WTC11 (cell line): ENCODE measurements at regions not wholly inside any gene's neighbourhood (a gene's known extent, or its start where the extent isn't known, plus 50 kb on each side); places are given as distances from the start of the nearest gene placed in this dataset.
A peak's percentile ranks its signal among the peaks of the same experiment; 100 is the strongest.
"Not testable (repeated sequence)": the region's sequence is repeated elsewhere in the genome, so short reads cannot be mapped to it uniquely, and the experiment has no call there.

ENCODE experiments used
- ATAC-seq: fragments of 200-7000 bp; cut with Tn5 transposase; 2 replicates; pipeline ENCODE4 v1.10.0; 2021; ENCODE audit warnings: mild to moderate bottlenecking, moderate library complexity
- CTCF ChIA-PET: fragments of 300-600 bp; sonication (Branson Sonifier 250); formaldehyde crosslinking; loops from one replicate; lab custom pipeline; 2021; ENCODE audit warnings: antibody characterized with exemption; lab: Charles Lee
- POLR2A ChIA-PET: fragments of 350-600 bp; sonication (Branson Sonifier 250); formaldehyde crosslinking; loops from one replicate; lab custom pipeline; 2021; ENCODE audit warnings: antibody characterized with exemption; lab: Charles Lee
- DNase-seq: peaks from one replicate; pipeline ENCODE4 v3.0.0; 2021; ENCODE audit warnings: low spot score
- H3K27ac Mint-ChIP-seq: 2 replicates; pipeline ENCODE4 v1.8.0; 2021; ENCODE audit warnings: mixed read lengths
- H3K27me3 Mint-ChIP-seq: 2 replicates; pipeline ENCODE4 v1.8.0; 2021; ENCODE audit warnings: low read depth, mild to moderate bottlenecking, moderate library complexity, mixed read lengths
- H3K36me3 Mint-ChIP-seq: 2 replicates; pipeline ENCODE4 v1.8.0; 2021; ENCODE audit warnings: mixed read lengths
- H3K4me1 Mint-ChIP-seq: 2 replicates; pipeline ENCODE4 v1.8.0; 2022; ENCODE audit warnings: mixed read lengths
- H3K4me3 Mint-ChIP-seq: 2 replicates; pipeline ENCODE4 v1.8.0; 2021; ENCODE audit warnings: mild to moderate bottlenecking, moderate library complexity, mixed read lengths
- H3K9me3 Mint-ChIP-seq: 2 replicates; pipeline ENCODE4 v1.8.0; 2021; ENCODE audit warnings: mixed read lengths
- AFF4 ChIP-seq: sonication (generic); formaldehyde crosslinking; IDR thresholded peaks from 2 replicates; pipeline ENCODE4 v1.8.1; 2023; ENCODE audit warnings: mild to moderate bottlenecking, missing genetic modification reagents, borderline replicate concordance
- CDX4 ChIP-seq: fragments of 250-450 bp; sonication (Bioruptor Pico); IDR thresholded peaks from 2 replicates; pipeline ENCODE4 v1.9.0; 2021; ENCODE audit warnings: moderate library complexity, mild to moderate bottlenecking, inconsistent platforms, borderline replicate concordance
- CREM ChIP-seq: sonication (generic); formaldehyde crosslinking; IDR thresholded peaks from 2 replicates; pipeline ENCODE4 v1.8.1; 2022; ENCODE audit warnings: mild to moderate bottlenecking, missing genetic modification reagents, moderate library complexity
- ERG ChIP-seq: fragments of 250-450 bp; sonication (Bioruptor Pico); IDR thresholded peaks from 2 replicates; pipeline ENCODE4 v1.8.0; 2021; ENCODE audit warnings: mild to moderate bottlenecking
- GRHL2 ChIP-seq: fragments of 250-450 bp; sonication (Bioruptor Pico); IDR thresholded peaks from 2 replicates; pipeline ENCODE4 v1.8.0; 2022; ENCODE audit warnings: mild to moderate bottlenecking, moderate library complexity; ENCODE audit not compliant: insufficient replicate concordance, severe bottlenecking
- NFE2L1 ChIP-seq: sonication (generic); formaldehyde crosslinking; IDR thresholded peaks from 2 replicates; pipeline ENCODE4 v1.8.1; 2023; ENCODE audit warnings: missing genetic modification reagents
- PRRX2 ChIP-seq: fragments of 250-450 bp; sonication (Bioruptor Pico); IDR thresholded peaks from 2 replicates; pipeline ENCODE4 v1.8.0; 2021; ENCODE audit warnings: mild to moderate bottlenecking
- RELA ChIP-seq: sonication (generic); formaldehyde crosslinking; IDR thresholded peaks from 2 replicates; pipeline ENCODE4 v1.8.1; 2022; ENCODE audit warnings: missing genetic modification reagents, mild to moderate bottlenecking, borderline replicate concordance
- RORB ChIP-seq: fragments of 250-450 bp; sonication (Bioruptor Pico); IDR thresholded peaks from 2 replicates; pipeline ENCODE4 v1.9.0; 2021; ENCODE audit warnings: mild to moderate bottlenecking
- ZBTB43 ChIP-seq: sonication (generic); formaldehyde crosslinking; IDR thresholded peaks from 2 replicates; pipeline ENCODE4 v1.8.1; 2023; ENCODE audit warnings: mild to moderate bottlenecking, missing genetic modification reagents
- TF ChIP-seq, protein P1 (sequence below): fragments of 250-450 bp; sonication (Bioruptor Pico); IDR thresholded peaks from 2 replicates; pipeline ENCODE4 v1.9.0; 2021; ENCODE audit warnings: mild to moderate bottlenecking, borderline replicate concordance
- TF ChIP-seq, protein P2 (sequence below): sonication (generic); formaldehyde crosslinking; IDR thresholded peaks from 2 replicates; pipeline ENCODE4 v1.8.1; 2023; ENCODE audit warnings: mild to moderate bottlenecking, missing genetic modification reagents, moderate library complexity
- TF ChIP-seq, protein P3 (sequence below): sonication (generic); formaldehyde crosslinking; IDR thresholded peaks from 2 replicates; pipeline ENCODE4 v1.8.1; 2022; ENCODE audit warnings: low read depth, mild to moderate bottlenecking, moderate library complexity, missing genetic modification reagents, borderline replicate concordance

GRCh38 chr10:81439445-81439844, 435.5 kb upstream of the NRG3 start (continued):
- TF ChIP-seq, protein P1, sequence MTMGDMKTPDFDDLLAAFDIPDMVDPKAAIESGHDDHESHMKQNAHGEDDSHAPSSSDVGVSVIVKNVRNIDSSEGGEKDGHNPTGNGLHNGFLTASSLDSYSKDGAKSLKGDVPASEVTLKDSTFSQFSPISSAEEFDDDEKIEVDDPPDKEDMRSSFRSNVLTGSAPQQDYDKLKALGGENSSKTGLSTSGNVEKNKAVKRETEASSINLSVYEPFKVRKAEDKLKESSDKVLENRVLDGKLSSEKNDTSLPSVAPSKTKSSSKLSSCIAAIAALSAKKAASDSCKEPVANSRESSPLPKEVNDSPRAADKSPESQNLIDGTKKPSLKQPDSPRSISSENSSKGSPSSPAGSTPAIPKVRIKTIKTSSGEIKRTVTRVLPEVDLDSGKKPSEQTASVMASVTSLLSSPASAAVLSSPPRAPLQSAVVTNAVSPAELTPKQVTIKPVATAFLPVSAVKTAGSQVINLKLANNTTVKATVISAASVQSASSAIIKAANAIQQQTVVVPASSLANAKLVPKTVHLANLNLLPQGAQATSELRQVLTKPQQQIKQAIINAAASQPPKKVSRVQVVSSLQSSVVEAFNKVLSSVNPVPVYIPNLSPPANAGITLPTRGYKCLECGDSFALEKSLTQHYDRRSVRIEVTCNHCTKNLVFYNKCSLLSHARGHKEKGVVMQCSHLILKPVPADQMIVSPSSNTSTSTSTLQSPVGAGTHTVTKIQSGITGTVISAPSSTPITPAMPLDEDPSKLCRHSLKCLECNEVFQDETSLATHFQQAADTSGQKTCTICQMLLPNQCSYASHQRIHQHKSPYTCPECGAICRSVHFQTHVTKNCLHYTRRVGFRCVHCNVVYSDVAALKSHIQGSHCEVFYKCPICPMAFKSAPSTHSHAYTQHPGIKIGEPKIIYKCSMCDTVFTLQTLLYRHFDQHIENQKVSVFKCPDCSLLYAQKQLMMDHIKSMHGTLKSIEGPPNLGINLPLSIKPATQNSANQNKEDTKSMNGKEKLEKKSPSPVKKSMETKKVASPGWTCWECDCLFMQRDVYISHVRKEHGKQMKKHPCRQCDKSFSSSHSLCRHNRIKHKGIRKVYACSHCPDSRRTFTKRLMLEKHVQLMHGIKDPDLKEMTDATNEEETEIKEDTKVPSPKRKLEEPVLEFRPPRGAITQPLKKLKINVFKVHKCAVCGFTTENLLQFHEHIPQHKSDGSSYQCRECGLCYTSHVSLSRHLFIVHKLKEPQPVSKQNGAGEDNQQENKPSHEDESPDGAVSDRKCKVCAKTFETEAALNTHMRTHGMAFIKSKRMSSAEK: no peak
- TF ChIP-seq RELA: no peak
- TF ChIP-seq, protein P2, sequence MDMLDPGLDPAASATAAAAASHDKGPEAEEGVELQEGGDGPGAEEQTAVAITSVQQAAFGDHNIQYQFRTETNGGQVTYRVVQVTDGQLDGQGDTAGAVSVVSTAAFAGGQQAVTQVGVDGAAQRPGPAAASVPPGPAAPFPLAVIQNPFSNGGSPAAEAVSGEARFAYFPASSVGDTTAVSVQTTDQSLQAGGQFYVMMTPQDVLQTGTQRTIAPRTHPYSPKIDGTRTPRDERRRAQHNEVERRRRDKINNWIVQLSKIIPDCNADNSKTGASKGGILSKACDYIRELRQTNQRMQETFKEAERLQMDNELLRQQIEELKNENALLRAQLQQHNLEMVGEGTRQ (CRISPR knock-in tag): no peak
- no peak for TF ChIP-seq ERG

- CTCF ChIA-PET, H3K4me3 Mint-ChIP-seq, H3K27ac Mint-ChIP-seq, ATAC-seq, DNase-seq, H3K27me3 Mint-ChIP-seq, H3K36me3 Mint-ChIP-seq, POLR2A ChIA-PET: not testable (repeated sequence)
- Mint-ChIP-seq H3K9me3 (peaks cover 11% of the 10 kb centered on the region), H3K4me1 (peaks cover 15% of the 10 kb centered on the region)
Measured at GRCh38 chr10:81441624-81442023, 433.4 kb upstream of the NRG3 start.

DNA sequence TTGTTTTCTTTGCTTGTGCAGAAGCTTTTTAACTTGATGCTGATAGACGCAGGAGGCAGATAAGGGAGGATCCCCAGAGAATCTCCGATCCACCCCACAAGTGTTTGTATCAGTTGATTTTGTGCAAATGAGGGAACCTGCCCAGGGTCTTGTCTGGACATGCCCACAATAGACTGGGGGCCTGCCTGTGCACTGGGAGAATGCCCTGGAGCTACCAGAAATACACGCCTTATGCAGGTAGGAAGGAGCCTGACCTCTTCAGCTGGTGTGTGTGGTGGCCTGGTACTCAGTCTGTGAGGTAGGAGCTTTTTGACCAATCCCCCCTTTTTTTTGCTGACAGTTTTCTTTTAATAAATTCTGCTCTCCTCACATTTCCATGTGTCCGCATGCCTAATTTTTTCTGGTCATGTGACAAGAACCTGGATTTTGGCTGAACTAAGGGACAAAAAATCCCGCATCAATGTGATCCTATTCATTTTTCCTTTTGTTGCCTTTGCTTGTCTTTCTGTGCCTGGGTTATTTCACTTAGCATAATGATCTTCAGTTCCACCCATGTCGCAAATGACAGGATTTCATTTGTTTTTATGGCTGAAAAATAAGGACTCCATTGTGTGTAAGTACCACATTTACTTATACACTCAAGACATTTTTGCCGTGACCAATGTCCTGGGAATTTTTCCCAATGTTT, 430.6 kb upstream of the NRG3 start:
- TF ChIP-seq CDX4 (CRISPR knock-in tag): no peak
- TF ChIP-seq, all 79 proteins: peak for 0
- Mint-ChIP-seq H3K4me3 (peak overlapping the region; percentile 25), H3K4me1 (peaks cover 15% of the 10 kb centered on the region), H3K27me3 (no peaks in the 10 kb centered on the region), H3K27ac (peak overlapping the region; percentile 38), H3K36me3 (no peaks in the 10 kb centered on the region), H3K9me3 (peaks cover 11% of the 10 kb centered on the region)
- ChIA-PET CTCF (interaction anchor here (1.1 kb wide), 1 partner anchor 376 kb away, joined by 4 read pairs; no protein-coding TSS in a partner anchor), POLR2A (no interaction called here)
- ATAC-seq (peak; percentile 53), DNase-seq (no peak)

DNA sequence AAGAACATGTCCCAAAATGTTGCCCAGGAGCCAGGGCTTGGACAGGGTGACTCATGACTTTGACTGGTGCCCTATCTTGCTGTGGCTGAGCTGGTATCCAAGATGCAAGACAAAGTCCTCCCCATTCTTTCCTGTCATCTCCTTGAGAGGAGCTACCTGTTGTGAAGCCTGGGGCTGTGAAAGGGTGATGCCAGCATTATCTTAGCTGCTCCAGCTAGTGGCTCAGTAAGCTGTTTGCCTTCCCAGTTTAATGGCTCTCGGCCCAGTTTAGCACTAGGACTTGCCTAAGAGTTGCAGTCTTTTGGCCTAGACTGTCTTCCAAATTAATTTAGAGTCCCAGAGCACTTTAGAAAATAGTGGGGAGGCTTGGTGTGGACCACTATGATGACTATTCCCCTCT, 424.3 kb upstream of the NRG3 start:
- POLR2A ChIA-PET: no interaction called here

More for the DNA sequence above, 424.3 kb upstream of the NRG3 start:
- no peaks in the 10 kb centered on the region for H3K9me3 Mint-ChIP-seq
- H3K4me1 Mint-ChIP-seq: no peaks in the 10 kb centered on the region
- ATAC-seq: no peak; the same call in 1 of the 2 replicates
- no peak for DNase-seq
- TF ChIP-seq NFE2L1 (CRISPR knock-in tag): no peak
- TF ChIP-seq, protein P3, sequence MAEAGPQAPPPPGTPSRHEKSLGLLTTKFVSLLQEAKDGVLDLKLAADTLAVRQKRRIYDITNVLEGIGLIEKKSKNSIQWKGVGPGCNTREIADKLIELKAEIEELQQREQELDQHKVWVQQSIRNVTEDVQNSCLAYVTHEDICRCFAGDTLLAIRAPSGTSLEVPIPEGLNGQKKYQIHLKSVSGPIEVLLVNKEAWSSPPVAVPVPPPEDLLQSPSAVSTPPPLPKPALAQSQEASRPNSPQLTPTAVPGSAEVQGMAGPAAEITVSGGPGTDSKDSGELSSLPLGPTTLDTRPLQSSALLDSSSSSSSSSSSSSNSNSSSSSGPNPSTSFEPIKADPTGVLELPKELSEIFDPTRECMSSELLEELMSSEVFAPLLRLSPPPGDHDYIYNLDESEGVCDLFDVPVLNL: no peak
- no peak for TF ChIP-seq ZBTB43 (CRISPR knock-in tag)
- TF ChIP-seq CREM (CRISPR knock-in tag): no peak
- TF ChIP-seq PRRX2: no peak
- TF ChIP-seq GRHL2 (CRISPR knock-in tag): no peak
- TF ChIP-seq AFF4: no peak
- TF ChIP-seq RORB (CRISPR knock-in tag): no peak
- no peak overlapping the region for H3K4me3 Mint-ChIP-seq
- H3K36me3 Mint-ChIP-seq: no peaks in the 10 kb centered on the region
- H3K27ac Mint-ChIP-seq: no peak overlapping the region
- CTCF ChIA-PET: no interaction called here
- no peaks in the 10 kb centered on the region for H3K27me3 Mint-ChIP-seq
